Effector memory CD8-positive, alpha-beta T cell (primary cell): ENCODE measurements at regions not wholly inside any gene's neighbourhood (a gene's known extent, or its start where the extent isn't known, plus 50 kb on each side); places are given as distances from the start of the nearest gene placed in this dataset.

ENCODE experiments used
- ATAC-seq: fragments of 150-1000 bp; cut with Tn5 transposase; replicated peaks from 2 replicates; pipeline ENCODE4 v1.10.0; 2021; ENCODE audit warnings: mild to moderate bottlenecking, moderate library complexity
- DNase-seq, 3 experiments: peaks; one replicate each; pipeline ENCODE4 v3.0.0; 2021
- H3K27ac Mint-ChIP-seq, 2 donors: one replicate each; pipeline ENCODE4 v1.8.0; 2022; ENCODE audit warnings: mild to moderate bottlenecking in 2 of 2, mixed read lengths in 2 of 2, moderate library complexity in 2 of 2
- H3K27me3 Mint-ChIP-seq, 2 donors: one replicate each; pipeline ENCODE4 v1.8.0; 2022; ENCODE audit warnings: mixed read lengths in 2 of 2
- H3K36me3 Mint-ChIP-seq: one replicate; pipeline ENCODE4 v1.8.0; 2022; ENCODE audit warnings: mild to moderate bottlenecking, moderate library complexity, mixed read lengths; ENCODE audit not compliant: insufficient read depth
- H3K4me1 Mint-ChIP-seq, 2 donors: one replicate each; pipeline ENCODE4 v1.8.0; 2022; ENCODE audit warnings: low read depth in 2 of 2, mixed read lengths in 2 of 2
- H3K4me3 Mint-ChIP-seq, 2 donors: one replicate each; pipeline ENCODE4 v1.8.0; 2022; ENCODE audit warnings: mild to moderate bottlenecking in 2 of 2, mixed read lengths in 2 of 2, moderate library complexity in 2 of 2
- H3K9me3 Mint-ChIP-seq, 2 donors: one replicate each; pipeline ENCODE4 v1.8.0; 2022; ENCODE audit warnings: mixed read lengths in 2 of 2

GRCh38 chr11:15418921-15419320 lies 304.2 kb downstream of the INSC start:
- peaks cover 5 to 14% of the 10 kb centered on the region in 2 donors for H3K9me3 Mint-ChIP-seq
- no peak overlapping the region for H3K27ac Mint-ChIP-seq
- no peak overlapping the region for H3K4me3 Mint-ChIP-seq

DNA sequence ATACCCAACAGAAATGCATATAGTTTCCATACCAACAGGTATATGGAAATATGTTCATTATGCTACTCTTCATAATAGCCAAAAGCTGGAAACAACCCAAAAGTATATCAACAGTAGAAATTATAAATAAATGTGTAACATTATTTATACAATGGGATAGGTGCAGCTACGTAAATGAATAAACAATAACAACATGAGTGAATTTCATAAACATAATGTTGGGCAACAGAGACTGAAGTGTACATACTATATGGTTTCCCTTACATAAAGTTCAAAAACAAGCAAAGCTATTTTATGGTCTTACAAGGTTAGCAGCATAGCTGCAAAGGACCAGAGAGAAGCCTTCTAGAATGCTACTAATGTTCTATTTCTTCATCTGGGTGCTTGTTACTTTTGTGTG lies 305.0 kb downstream of the INSC start:
- H3K27me3 Mint-ChIP-seq = no peaks in the 10 kb centered on the region
- H3K9me3 Mint-ChIP-seq = peaks cover 5 to 12% of the 10 kb centered on the region in 2 donors
- ATAC-seq = no peak

More at GRCh38 chr11:15418921-15419320, 304.2 kb downstream of the INSC start:
- Mint-ChIP-seq H3K4me1 (no peaks in the 10 kb centered on the region), H3K36me3 (no peaks in the 10 kb centered on the region), H3K27me3 (no peaks in the 10 kb centered on the region)
- no peak for ATAC-seq
- no peak for DNase-seq

DNA sequence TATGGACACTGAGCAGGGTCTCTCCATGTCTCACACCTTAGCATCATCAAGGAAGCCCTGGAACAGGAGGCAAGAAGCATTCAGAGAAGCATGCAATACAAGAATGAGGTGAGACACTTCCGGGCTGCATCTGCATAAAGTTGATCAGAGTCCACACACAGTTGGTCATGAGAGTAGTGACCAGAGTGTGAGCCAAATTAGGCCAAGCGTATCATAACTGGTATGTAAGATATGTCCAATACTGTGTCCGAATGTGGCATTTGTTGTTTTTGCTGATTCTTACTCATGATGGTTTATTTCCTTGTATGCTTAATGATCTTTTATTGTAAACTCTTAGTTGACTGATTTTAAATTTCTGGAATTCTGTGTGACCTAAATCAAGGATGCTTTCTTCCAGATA lies 315.7 kb downstream of the INSC start:
- Mint-ChIP-seq H3K4me3 (no peak overlapping the region), H3K27me3 (peaks cover 0 to 7% of the 10 kb centered on the region in 2 donors), H3K9me3 (peaks cover 5 to 9% of the 10 kb centered on the region in 2 donors), H3K27ac (no peak overlapping the region), H3K36me3 (no peaks in the 10 kb centered on the region), H3K4me1 (no peaks in the 10 kb centered on the region)
- ATAC-seq (no peak), DNase-seq (no peak)

More for the DNA sequence above, 305.0 kb downstream of the INSC start:
- DNase-seq = no peak
- Mint-ChIP-seq H3K4me3 (no peak overlapping the region), H3K27ac (no peak overlapping the region), H3K36me3 (no peaks in the 10 kb centered on the region), H3K4me1 (no peaks in the 10 kb centered on the region)

GRCh38 chr11:15434529-15434928 lies 319.8 kb downstream of the INSC start:
- Mint-ChIP-seq H3K4me3 (no peak overlapping the region), H3K27ac (no peak overlapping the region), H3K9me3 (peaks cover 8 to 16% of the 10 kb centered on the region in 2 donors), H3K36me3 (no peaks in the 10 kb centered on the region), H3K4me1 (no peaks in the 10 kb centered on the region), H3K27me3 (peaks cover 0 to 7% of the 10 kb centered on the region in 2 donors)
- no peak for DNase-seq
- ATAC-seq = no peak

GRCh38 chr11:15446315-15446714 lies 331.6 kb downstream of the INSC start:
- no peaks in the 10 kb centered on the region for H3K36me3 Mint-ChIP-seq
- no peak for ATAC-seq
- no peaks in the 10 kb centered on the region for H3K27me3 Mint-ChIP-seq
- DNase-seq = no peak
- no peaks in the 10 kb centered on the region for H3K4me1 Mint-ChIP-seq
- H3K9me3 Mint-ChIP-seq = peaks cover 9 to 22% of the 10 kb centered on the region in 2 donors
- no peak overlapping the region for H3K27ac Mint-ChIP-seq
- no peak overlapping the region for H3K4me3 Mint-ChIP-seq

DNA sequence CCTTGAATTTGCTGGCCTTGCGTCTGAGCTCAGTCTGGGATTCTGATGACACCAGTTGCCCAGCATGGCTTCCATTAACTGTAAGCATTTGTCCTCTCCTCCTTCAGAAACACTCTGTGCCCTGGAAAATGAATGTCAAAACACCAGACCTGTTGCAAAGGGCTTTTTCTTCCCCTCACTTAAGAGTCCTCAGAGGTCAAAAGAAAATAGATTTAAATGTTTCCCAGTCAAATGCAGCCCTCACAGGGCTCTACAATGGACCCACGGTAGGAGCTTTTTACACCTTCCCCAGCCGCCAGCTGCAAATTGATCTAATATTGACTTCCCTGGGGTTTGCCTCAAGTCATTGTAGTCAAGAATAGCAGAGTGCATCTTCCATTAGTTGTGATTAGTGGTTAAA lies 332.2 kb downstream of the INSC start:
- Mint-ChIP-seq H3K4me3 (no peak overlapping the region), H3K4me1 (no peaks in the 10 kb centered on the region), H3K27me3 (no peaks in the 10 kb centered on the region), H3K9me3 (peaks cover 10 to 22% of the 10 kb centered on the region in 2 donors), H3K36me3 (no peaks in the 10 kb centered on the region), H3K27ac (no peak overlapping the region)
- no peak for DNase-seq
- no peak for ATAC-seq

- H3K9me3 Mint-ChIP-seq = peaks cover 11 to 15% of the 10 kb centered on the region in 2 donors
- no peaks in the 10 kb centered on the region for H3K27me3 Mint-ChIP-seq
- ATAC-seq (no peak), DNase-seq (no peak)
- no peak overlapping the region for H3K27ac Mint-ChIP-seq
- H3K4me1 Mint-ChIP-seq = no peaks in the 10 kb centered on the region
- H3K36me3 Mint-ChIP-seq = no peaks in the 10 kb centered on the region
- H3K4me3 Mint-ChIP-seq = no peak overlapping the region
Measured at GRCh38 chr11:15451713-15452112, 337.0 kb downstream of the INSC start.

GRCh38 chr11:15453211-15453765 lies 338.6 kb downstream of the INSC start:
- H3K4me1 Mint-ChIP-seq = no peaks in the 10 kb centered on the region
- no peaks in the 10 kb centered on the region for H3K36me3 Mint-ChIP-seq
- H3K27me3 Mint-ChIP-seq = no peaks in the 10 kb centered on the region
- ATAC-seq = no peak
- no peak overlapping the region for H3K4me3 Mint-ChIP-seq
- no peak overlapping the region for H3K27ac Mint-ChIP-seq
- DNase-seq = no peak
- peaks cover 11% of the 10 kb centered on the region in 2 donors for H3K9me3 Mint-ChIP-seq

- Mint-ChIP-seq H3K36me3 (no peaks in the 10 kb centered on the region), H3K27ac (no peak overlapping the region), H3K27me3 (no peaks in the 10 kb centered on the region), H3K4me1 (no peaks in the 10 kb centered on the region), H3K9me3 (peaks cover 0 to 6% of the 10 kb centered on the region in 2 donors), H3K4me3 (no peak overlapping the region)
- no peak for DNase-seq
- no peak for ATAC-seq
Measured at GRCh38 chr11:15468466-15468865, 353.7 kb downstream of the INSC start.

GRCh38 chr11:15471048-15471894 lies 356.5 kb downstream of the INSC start:
- no peaks in the 10 kb centered on the region for H3K27me3 Mint-ChIP-seq
- no peak for DNase-seq
- no peak overlapping the region for H3K4me3 Mint-ChIP-seq
- H3K27ac Mint-ChIP-seq = no peak overlapping the region
- no peaks in the 10 kb centered on the region for H3K36me3 Mint-ChIP-seq
- no peaks in the 10 kb centered on the region for H3K4me1 Mint-ChIP-seq
- ATAC-seq = no peak
- H3K9me3 Mint-ChIP-seq = peaks cover 0 to 6% of the 10 kb centered on the region in 2 donors

- ATAC-seq = no peak
- Mint-ChIP-seq H3K27ac (no peak overlapping the region), H3K36me3 (no peaks in the 10 kb centered on the region), H3K4me3 (no peak overlapping the region), H3K4me1 (no peaks in the 10 kb centered on the region), H3K9me3 (peaks cover 0 to 5% of the 10 kb centered on the region in 2 donors), H3K27me3 (no peaks in the 10 kb centered on the region)
- no peak for DNase-seq
Measured at GRCh38 chr11:15471895-15472799, 357.4 kb downstream of the INSC start.

GRCh38 chr11:15473954-15474837 lies 359.5 kb downstream of the INSC start:
- ATAC-seq (no peak), DNase-seq (no peak)
- H3K27me3 Mint-ChIP-seq = no peaks in the 10 kb centered on the region
- H3K9me3 Mint-ChIP-seq = peaks cover 0 to 2% of the 10 kb centered on the region in 2 donors
- H3K36me3 Mint-ChIP-seq = no peaks in the 10 kb centered on the region
- no peaks in the 10 kb centered on the region for H3K4me1 Mint-ChIP-seq
- H3K27ac Mint-ChIP-seq = no peak overlapping the region
- H3K4me3 Mint-ChIP-seq = no peak overlapping the region
